Transverse colon (tissue), 3 donors: ENCODE measurements at regions not wholly inside any gene's neighbourhood (a gene's known extent, or its start where the extent isn't known, plus 50 kb on each side); places are given as distances from the start of the nearest gene placed in this dataset.

Experiments used
- CTCF ChIP-seq, 5 experiments: fragments of 200-600 bp in 3 of 5; fragments of 450-650 bp in 2 of 5; sonication (generic) in 3 of 5; IDR thresholded peaks; 1 replicate in 2 of 5; 2 replicates in 3 of 5; pipeline ENCODE4 v1.5.1; 2016 to 2017; ENCODE audit warnings: antibody characterized with exemption in 5 of 5, inconsistent platforms in 3 of 5, mild to moderate bottlenecking in 2 of 5, moderate library complexity in 1 of 5
- POLR2A ChIP-seq: fragments of 450-650 bp; IDR thresholded peaks from one replicate; pipeline ENCODE4 v1.6.1; 2016; ENCODE audit warnings: antibody characterized with exemption, mild to moderate bottlenecking, moderate library complexity

GRCh38 chr2:12318427-12319057 is 398.2 kb upstream of the TRIB2 start:
- TF ChIP-seq CTCF (IDR thresholded peaks at IDR 0.05) (no peak), POLR2A (no peak)
